ENCODE measurements at regions not wholly inside any gene's neighbourhood (a gene's known extent, or its start where the extent isn't known, plus 50 kb on each side); places are given as distances from the start of the nearest gene placed in this dataset.

- Histone ChIP-seq H3K27me3 (replicated peaks in 1 of 2; ENCODE audit: control insufficient read depth in 2 of 2, insufficient read depth in 2 of 2, low read length in 1 of 2) (no peaks in the 10 kb centered on the region), H3K27ac (ENCODE audit: control insufficient read depth, insufficient read depth) (no peak overlapping the region), H3K9me3 (replicated peaks; ENCODE audit: control insufficient read depth, insufficient read depth, low read length) (no peaks in the 10 kb centered on the region), H3K4me1 (ENCODE audit: control insufficient read depth, insufficient read depth, low read length) (no peaks in the 10 kb centered on the region), H3K4me3 (no peak overlapping the region), H3K9ac (ENCODE audit: control insufficient read depth, insufficient read depth, low read length) (no peak overlapping the region), H2AFZ (ENCODE audit: control insufficient read depth, low read depth, low read length) (no peak overlapping the region), H3K4me2 (ENCODE audit: control insufficient read depth, insufficient read depth) (no peak overlapping the region), H3K36me3 (ENCODE audit: control insufficient read depth in 2 of 2, insufficient read depth in 2 of 2, low read length in 1 of 2) (no peaks in the 10 kb centered on the region), H3K79me2 (ENCODE audit: control insufficient read depth, insufficient read depth, low read length) (no peaks in the 10 kb centered on the region), H4K20me1 (ENCODE audit: control insufficient read depth, insufficient read depth) (no peaks in the 10 kb centered on the region)
- RAD21 ChIA-PET (ENCODE audit: unreplicated experiment), result no interaction called here
- SMC1A ChIA-PET (ENCODE audit: uncharacterized antibody, unreplicated experiment), result no interaction called here
- in situ Hi-C loops (cut with MboI) (no loop called here), intact Hi-C loops (cut with micrococcal nuclease; ENCODE audit: unreplicated experiment) (no loop called here)
- ATAC-seq (no peak), FAIRE-seq (no peak), DNase-seq (ENCODE audit: low read depth, low spot score) (no peak)
- POLR2A ChIA-PET, result no interaction called here
- CTCF ChIA-PET, result no interaction called here
- BruUV-seq (replicated peaks), result no TSS peak
- 47% methylated on average over 2 of the region's 2 CpGs for WGBS (ENCODE audit: insufficient coverage, insufficient replicate concordance, low lambda C conversion rate, missing lambda C conversion rate)
- TF ChIP-seq RFX5 (IDR thresholded peaks at IDR 0.05; ENCODE audit: low read depth, low read length), result no peak
- no peak for TF ChIP-seq TCF7 (IDR thresholded peaks at IDR 0.05; ENCODE audit: borderline replicate concordance)
- no peak for TF ChIP-seq TARDBP (IDR thresholded peaks at IDR 0.05; ENCODE audit: borderline replicate concordance)
- no peak for TF ChIP-seq SPI1 (IDR thresholded peaks at IDR 0.05; ENCODE audit: borderline replicate concordance, insufficient read depth, low read depth, low read length)
- no peak for TF ChIP-seq JUNB (IDR thresholded peaks at IDR 0.05)
- TF ChIP-seq E2F8 (IDR thresholded peaks at IDR 0.05; ENCODE audit: low read depth, partially characterized antibody), result no peak
- TF ChIP-seq PKNOX1 (IDR thresholded peaks at IDR 0.05), result no peak
- TF ChIP-seq SP1 (IDR thresholded peaks at IDR 0.05; ENCODE audit: low read depth, low read length), result no peak
- TF ChIP-seq BACH1 (IDR thresholded peaks at IDR 0.05; ENCODE audit: borderline replicate concordance), result no peak
- TF ChIP-seq PML (IDR thresholded peaks at IDR 0.05; ENCODE audit: low read length), result no peak
- TF ChIP-seq HDAC6 (IDR thresholded peaks at IDR 0.05; ENCODE audit: unreplicated experiment), result no peak
- TF ChIP-seq DPF2 (IDR thresholded peaks at IDR 0.05), result no peak
- no peak for TF ChIP-seq CTCF (IDR thresholded peaks at IDR 0.05 in 2 of 3, conservative IDR thresholded peaks at IDR 0.05 in 1 of 3; ENCODE audit: control insufficient read depth in 2 of 3, extremely low read depth in 1 of 3, insufficient read depth in 1 of 3, low read depth in 3 of 3, low read length in 3 of 3)
These were observed 57.1 kb downstream of the CBLL2 start for GRCh38 chrX:22329783-22330182.
